Duodenal mucosa (tissue), 2 donors: ENCODE measurements at regions not wholly inside any gene's neighbourhood (a gene's known extent, or its start where the extent isn't known, plus 50 kb on each side); places are given as distances from the start of the nearest gene placed in this dataset.

Source experiments
- H3K27ac ChIP-seq: one replicate; pipeline ENCODE4 v1.7.0; 2013; ENCODE audit warnings: low read depth, low read length
- H3K27me3 ChIP-seq, 2 donors: one replicate each; pipeline ENCODE4 v1.7.0; 2013; ENCODE audit warnings: low read length in 2 of 2, control low read depth in 1 of 2; ENCODE audit not compliant: insufficient read depth in 2 of 2, control insufficient read depth in 1 of 2
- H3K36me3 ChIP-seq, 2 donors: one replicate each; pipeline ENCODE4 v1.7.0; 2013; ENCODE audit warnings: low read length in 2 of 2, control low read depth in 1 of 2; ENCODE audit not compliant: insufficient read depth in 2 of 2, control insufficient read depth in 1 of 2
- H3K4me1 ChIP-seq, 2 donors: one replicate each; pipeline ENCODE4 v1.7.0; 2013; ENCODE audit warnings: low read length in 2 of 2, control low read depth in 1 of 2; ENCODE audit not compliant: insufficient read depth in 2 of 2, control insufficient read depth in 1 of 2
- H3K4me3 ChIP-seq, 2 donors: one replicate each; pipeline ENCODE4 v1.7.0; 2013; ENCODE audit warnings: low read length in 2 of 2, low read depth in 1 of 2
- H3K9ac ChIP-seq, 2 donors: one replicate each; pipeline ENCODE4 v1.7.0; 2013; ENCODE audit warnings: low read length in 2 of 2, low read depth in 1 of 2
- H3K9me3 ChIP-seq, 2 donors: one replicate each; pipeline ENCODE4 v1.7.0; 2013; ENCODE audit warnings: low read length in 2 of 2, control low read depth in 1 of 2; ENCODE audit not compliant: control insufficient read depth in 1 of 2

- H3K27ac ChIP-seq = no peak overlapping the region
These were observed 133.4 kb upstream of the MSX1 start for GRCh38 chr4:4726051-4726450.

DNA sequence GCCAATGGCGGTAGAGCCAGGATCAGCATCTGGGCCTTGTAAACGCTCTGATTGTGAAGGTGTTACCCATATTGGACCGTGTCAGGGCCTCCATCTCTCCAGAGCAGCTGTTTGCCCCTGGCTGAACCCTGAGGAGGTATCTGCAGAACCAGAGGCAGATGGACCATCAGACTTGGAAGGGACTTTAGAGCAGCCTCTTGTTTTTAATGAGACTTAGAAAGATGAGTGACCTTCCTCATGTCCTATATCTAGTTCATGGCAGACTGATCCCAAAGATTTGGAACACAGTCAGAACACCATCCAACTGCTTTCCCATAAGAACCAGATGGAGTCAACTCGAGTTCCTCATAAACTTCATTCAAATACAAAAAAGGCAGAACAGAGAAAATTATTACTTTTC is 135.1 kb upstream of the MSX1 start:
- no peak overlapping the region for H3K4me3 ChIP-seq
- no peaks in the 10 kb centered on the region for H3K36me3 ChIP-seq
- H3K4me1 ChIP-seq = no peaks in the 10 kb centered on the region
- peaks cover 18 to 21% of the 10 kb centered on the region in 2 donors for H3K9me3 ChIP-seq
- no peak overlapping the region for H3K9ac ChIP-seq
- H3K27ac ChIP-seq = no peak overlapping the region
- H3K27me3 ChIP-seq = no peaks in the 10 kb centered on the region

More at GRCh38 chr4:4726051-4726450, 133.4 kb upstream of the MSX1 start:
- Histone ChIP-seq H3K36me3 (no peaks in the 10 kb centered on the region), H3K4me1 (no peaks in the 10 kb centered on the region), H3K27me3 (no peaks in the 10 kb centered on the region), H3K9ac (no peak overlapping the region), H3K9me3 (peaks cover 18 to 21% of the 10 kb centered on the region in 2 donors), H3K4me3 (no peak overlapping the region)

DNA sequence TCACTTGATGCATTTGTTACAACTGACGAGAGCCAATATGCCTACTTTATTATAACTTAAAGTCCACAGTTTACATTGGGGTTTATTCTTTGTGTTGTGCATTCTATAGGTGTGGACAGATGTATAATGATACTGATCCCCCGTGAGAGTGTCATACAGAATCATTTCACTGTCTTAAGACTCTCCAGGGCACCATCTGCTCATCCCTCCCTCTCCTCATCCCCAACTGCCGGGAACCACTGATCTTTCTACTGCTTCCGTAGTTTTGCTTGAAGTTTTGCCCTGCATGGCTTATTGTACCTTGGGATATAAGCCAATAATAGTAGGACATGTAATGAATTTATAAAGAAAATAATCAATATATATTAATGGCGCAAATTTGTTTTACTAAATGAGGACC is 137.8 kb upstream of the MSX1 start:
- H3K9ac ChIP-seq = no peak overlapping the region
- H3K27ac ChIP-seq = no peak overlapping the region
- H3K9me3 ChIP-seq = peaks cover 16 to 18% of the 10 kb centered on the region in 2 donors
- no peaks in the 10 kb centered on the region for H3K27me3 ChIP-seq
- H3K4me1 ChIP-seq = no peaks in the 10 kb centered on the region
- no peak overlapping the region for H3K4me3 ChIP-seq
- H3K36me3 ChIP-seq = no peaks in the 10 kb centered on the region

DNA sequence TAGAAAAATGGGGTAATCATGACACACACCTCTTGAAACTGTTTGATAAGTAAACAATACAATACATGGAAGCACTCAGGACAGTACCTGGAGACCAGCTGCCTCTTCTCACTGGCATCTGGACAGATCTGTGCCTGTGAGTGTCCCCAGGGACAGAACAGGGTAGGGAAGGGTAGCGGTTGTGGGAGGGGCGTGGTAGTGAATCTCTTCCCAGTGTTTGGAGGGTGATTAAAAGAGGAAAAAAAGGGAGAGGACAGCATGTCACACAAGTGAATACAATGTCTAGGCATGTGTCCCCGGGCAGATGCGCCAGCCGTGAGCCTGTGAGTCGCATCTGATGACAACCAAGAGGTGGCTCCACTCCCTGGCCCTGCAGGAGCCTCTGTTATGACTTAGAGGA is 138.8 kb upstream of the MSX1 start:
- Histone ChIP-seq H3K27me3 (no peaks in the 10 kb centered on the region), H3K4me1 (no peaks in the 10 kb centered on the region), H3K9me3 (peaks cover 6 to 10% of the 10 kb centered on the region in 2 donors), H3K9ac (no peak overlapping the region), H3K27ac (no peak overlapping the region), H3K36me3 (no peaks in the 10 kb centered on the region), H3K4me3 (no peak overlapping the region)

GRCh38 chr4:4719436-4719835 is 140.0 kb upstream of the MSX1 start:
- H3K36me3 ChIP-seq = no peaks in the 10 kb centered on the region
- H3K4me3 ChIP-seq = no peak overlapping the region
- no peak overlapping the region for H3K9ac ChIP-seq
- H3K9me3 ChIP-seq = peaks cover 0 to 3% of the 10 kb centered on the region in 2 donors
- no peaks in the 10 kb centered on the region for H3K4me1 ChIP-seq
- no peaks in the 10 kb centered on the region for H3K27me3 ChIP-seq
- H3K27ac ChIP-seq = no peak overlapping the region

- no peak overlapping the region for H3K27ac ChIP-seq
- no peak overlapping the region for H3K4me3 ChIP-seq
- no peaks in the 10 kb centered on the region for H3K36me3 ChIP-seq
- no peaks in the 10 kb centered on the region for H3K9me3 ChIP-seq
- H3K9ac ChIP-seq = no peak overlapping the region
- no peaks in the 10 kb centered on the region for H3K27me3 ChIP-seq
- no peaks in the 10 kb centered on the region for H3K4me1 ChIP-seq
These were observed 141.8 kb upstream of the MSX1 start for GRCh38 chr4:4717692-4718091.

DNA sequence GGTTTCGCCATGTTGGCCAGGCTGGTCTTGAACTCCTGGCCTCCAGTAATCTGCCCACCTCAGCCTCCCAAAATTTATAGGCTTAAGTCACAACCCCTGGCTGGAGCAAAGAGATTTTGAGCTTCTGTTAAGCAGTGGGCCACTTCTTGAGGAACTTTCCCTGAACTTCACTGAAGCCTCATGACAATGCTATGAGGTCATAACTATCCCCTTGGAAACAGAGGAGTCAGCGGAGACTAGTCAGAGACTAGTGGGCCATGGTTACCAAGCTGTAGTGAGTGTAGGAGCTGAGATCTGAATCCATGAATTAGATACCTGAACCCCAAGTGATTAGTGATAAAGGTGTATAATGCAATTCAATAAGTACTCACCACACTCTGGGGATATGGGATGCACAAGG is 145.1 kb upstream of the MSX1 start:
- no peak overlapping the region for H3K4me3 ChIP-seq

GRCh38 chr4:4712800-4713528 is 146.5 kb upstream of the MSX1 start:
- H3K9ac ChIP-seq = no peak overlapping the region
- H3K9me3 ChIP-seq = no peaks in the 10 kb centered on the region
- no peaks in the 10 kb centered on the region for H3K27me3 ChIP-seq
- no peak overlapping the region for H3K4me3 ChIP-seq
- no peak overlapping the region for H3K27ac ChIP-seq
- H3K36me3 ChIP-seq = no peaks in the 10 kb centered on the region
- no peaks in the 10 kb centered on the region for H3K4me1 ChIP-seq

More for the DNA sequence above, 145.1 kb upstream of the MSX1 start:
- H3K4me1 ChIP-seq = no peaks in the 10 kb centered on the region
- H3K36me3 ChIP-seq = no peaks in the 10 kb centered on the region
- no peaks in the 10 kb centered on the region for H3K27me3 ChIP-seq
- H3K27ac ChIP-seq = no peak overlapping the region
- H3K9ac ChIP-seq = no peak overlapping the region
- no peaks in the 10 kb centered on the region for H3K9me3 ChIP-seq

DNA sequence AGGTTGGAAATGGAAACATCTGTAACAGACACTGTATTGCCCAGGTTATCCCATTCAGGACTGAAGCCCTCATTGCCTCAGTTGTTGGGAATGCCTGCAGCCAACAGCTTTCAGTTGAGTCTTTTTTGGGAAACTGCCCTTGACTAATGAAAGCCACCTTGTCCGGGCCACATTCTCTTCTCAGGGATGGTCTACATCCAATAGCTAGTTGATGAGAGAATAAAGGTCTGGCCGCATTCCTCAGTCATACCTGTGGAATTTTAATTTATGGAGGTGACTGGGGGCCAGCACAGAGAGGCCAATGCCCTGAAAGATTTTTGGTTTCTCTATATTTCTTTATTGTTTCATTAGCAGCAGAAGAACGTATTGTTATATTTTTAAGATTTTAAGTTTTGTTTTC is 147.6 kb upstream of the MSX1 start:
- Histone ChIP-seq H3K27ac (no peak overlapping the region), H3K4me1 (no peaks in the 10 kb centered on the region), H3K4me3 (no peak overlapping the region), H3K36me3 (no peaks in the 10 kb centered on the region), H3K27me3 (no peaks in the 10 kb centered on the region), H3K9ac (no peak overlapping the region), H3K9me3 (no peaks in the 10 kb centered on the region)

DNA sequence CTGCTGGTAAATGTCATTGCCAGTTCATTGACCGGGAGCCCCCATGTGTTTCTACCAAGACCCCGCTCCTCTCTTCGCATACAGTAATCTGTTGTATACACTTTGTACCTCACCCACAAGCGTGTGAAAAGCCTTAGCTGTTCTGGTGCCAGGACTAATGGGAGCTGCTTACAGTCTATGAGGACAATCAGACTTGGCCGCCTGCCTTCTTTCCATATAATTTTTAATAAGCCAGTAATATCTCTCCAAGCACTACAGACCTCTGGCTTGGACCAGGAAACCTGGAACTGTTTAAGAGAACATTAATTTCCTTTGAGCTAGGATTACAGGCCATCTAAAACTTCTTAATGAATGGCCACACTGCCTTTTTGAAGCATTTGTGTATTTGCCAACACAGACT is 149.7 kb upstream of the MSX1 start:
- Histone ChIP-seq H3K4me3 (no peak overlapping the region), H3K9me3 (no peaks in the 10 kb centered on the region), H3K27ac (no peak overlapping the region), H3K27me3 (no peaks in the 10 kb centered on the region), H3K36me3 (no peaks in the 10 kb centered on the region), H3K9ac (no peak overlapping the region), H3K4me1 (no peaks in the 10 kb centered on the region)
